Stimulated activated CD4-positive, alpha-beta T cell treated with anti-CD3 and anti-CD28 coated beads, Interleukin-1b, Interleukin-23, amount 100 ng/mL, for 4 hours (primary cell): ENCODE measurements at regions not wholly inside any gene's neighbourhood (a gene's known extent, or its start where the extent isn't known, plus 50 kb on each side); places are given as distances from the start of the nearest gene placed in this dataset.
"Not testable (repeated sequence)": the region's sequence is repeated elsewhere in the genome, so short reads cannot be mapped to it uniquely, and the experiment has no call there.

ENCODE experiments used
- DNase-seq, 2 donors: peaks; one replicate each; pipeline ENCODE4 v3.0.0-alpha.2; 2020; ENCODE audit warnings: low read depth in 2 of 2

DNA sequence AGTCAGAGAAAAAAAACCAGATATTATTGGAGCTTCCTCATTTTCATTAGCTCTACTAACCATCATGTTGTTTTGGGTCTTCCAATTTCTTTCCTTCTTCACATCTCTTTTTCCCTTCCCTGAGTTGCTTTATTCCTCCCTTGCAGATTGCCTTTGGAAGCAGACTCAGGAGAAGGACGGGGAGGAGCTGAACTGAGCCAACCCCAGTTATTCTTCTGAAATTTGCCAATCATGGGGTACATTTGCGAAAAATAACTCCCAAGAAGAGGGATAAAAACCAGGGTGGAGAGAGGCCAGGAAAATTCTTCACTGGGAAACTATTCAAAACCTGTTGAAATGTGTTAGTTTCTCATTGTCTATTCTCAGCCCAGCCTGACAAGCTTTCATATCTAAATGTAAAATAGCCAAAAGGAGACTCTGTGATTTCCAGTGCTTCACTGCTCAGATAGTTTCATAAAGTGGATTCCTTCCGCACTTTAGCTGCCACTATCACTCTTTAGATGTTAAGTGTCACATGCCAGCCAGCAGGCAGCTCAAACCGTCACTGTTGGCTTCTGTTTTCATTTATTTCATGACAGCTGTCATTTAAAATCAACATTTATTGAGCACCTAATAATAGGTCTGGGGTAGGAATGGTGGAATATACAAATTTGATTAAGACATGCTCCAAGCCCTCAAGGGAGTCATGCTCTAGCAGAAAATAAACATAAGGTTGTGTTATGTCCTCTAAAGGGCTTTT, 204.5 kb downstream of the SREK1 start:
- no peak for DNase-seq

DNA sequence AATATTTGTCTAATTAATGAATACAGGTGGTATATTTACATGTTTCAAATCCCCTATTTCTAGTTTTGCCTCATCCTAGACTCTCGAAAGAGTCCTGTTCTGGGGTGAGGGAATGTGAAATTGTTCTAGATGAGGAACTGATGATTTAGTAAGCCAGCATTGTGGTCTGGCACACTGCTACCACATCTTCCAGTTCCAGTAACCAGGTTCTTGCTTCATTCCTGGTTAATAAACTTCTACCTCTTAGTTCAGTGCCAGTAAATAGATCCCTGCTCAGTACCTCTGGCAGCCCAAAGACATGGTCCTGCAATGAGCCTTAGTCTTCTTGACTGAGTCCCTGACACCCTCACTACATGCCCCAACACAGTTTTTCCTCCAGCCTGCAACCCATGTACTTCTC, 207.7 kb downstream of the SREK1 start:
- DNase-seq, result no peak

DNA sequence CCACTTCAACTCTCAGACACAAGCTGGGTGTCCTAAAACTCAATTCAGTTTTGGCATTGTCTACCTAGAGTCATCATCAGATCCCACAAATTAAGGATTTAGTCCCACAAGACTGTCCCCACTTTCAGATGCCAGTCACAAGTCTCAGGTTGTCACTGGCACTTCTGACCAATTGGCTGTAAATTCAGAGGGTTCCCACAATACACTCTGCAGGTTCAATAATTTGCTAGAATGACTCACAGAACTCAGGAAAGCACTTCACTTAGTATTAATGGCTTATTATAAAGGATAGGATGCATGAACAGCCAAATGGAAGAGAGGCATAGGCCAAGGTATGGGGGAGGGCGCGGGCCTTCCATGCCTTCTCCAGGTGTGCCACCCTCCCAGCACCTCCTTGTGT, 209.1 kb downstream of the SREK1 start:
- DNase-seq, result no peak

DNA sequence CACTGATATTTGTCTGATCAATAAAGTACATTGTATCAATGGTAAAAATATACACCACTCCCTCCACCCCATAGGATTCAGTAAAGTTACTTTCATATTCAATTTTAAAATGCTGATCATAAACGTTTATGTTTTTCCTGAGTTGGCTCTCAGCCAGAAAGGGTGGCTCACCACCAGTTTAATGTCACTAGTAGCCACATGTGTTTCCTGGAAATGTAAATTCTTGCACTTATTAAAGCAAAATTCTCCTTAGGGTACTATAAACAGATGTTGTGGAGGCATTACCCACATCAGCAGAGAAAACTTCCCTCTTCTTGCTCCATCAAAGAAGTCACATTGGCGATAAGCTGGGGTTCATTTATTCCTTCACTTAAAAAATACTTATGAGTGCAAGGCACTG, 210.3 kb downstream of the SREK1 start:
- DNase-seq, result no peak

- DNase-seq, result no peak
Observed at GRCh38 chr5:66356011-66356565, 212.0 kb downstream of the SREK1 start.

DNA sequence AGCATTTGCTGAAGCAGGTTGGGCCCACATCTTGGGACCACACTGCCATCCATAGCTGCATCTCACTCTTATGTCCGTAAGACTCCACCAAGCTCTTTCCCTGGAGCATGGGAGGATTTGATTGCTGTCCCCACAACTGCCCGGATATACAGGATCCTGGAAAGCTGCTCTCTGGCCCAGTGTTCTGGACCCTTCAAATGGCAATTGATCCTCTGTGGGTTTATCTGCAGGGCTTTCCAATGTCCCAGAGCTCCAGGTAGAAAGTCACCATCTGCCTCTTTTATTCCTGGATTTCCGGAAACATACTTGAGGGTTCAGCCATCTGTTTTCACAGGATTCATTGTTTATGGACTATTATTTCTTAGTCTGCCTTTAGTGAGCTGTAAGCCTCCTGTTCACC, 214.6 kb downstream of the SREK1 start:
- no peak for DNase-seq

DNA sequence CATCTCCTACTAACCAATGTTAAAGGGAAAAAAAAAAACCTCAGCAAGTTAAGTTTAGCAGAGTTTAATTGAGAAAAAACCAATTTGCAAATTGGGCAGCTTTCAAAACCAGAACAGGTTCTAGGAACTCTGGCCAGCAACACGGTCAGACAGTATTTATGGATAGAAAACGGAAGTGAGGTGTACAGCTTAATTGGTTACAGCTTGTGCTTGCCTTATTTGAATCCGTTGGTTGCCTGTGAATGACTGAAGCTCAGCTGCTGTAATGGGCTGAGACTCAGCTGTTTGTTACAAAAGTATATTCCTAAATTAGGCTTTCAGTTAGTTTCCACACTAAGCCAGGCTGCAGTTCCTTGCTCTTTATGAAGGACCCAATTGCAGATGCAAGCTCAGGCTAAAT, 217.0 kb downstream of the SREK1 start:
- DNase-seq, result no peak

DNA sequence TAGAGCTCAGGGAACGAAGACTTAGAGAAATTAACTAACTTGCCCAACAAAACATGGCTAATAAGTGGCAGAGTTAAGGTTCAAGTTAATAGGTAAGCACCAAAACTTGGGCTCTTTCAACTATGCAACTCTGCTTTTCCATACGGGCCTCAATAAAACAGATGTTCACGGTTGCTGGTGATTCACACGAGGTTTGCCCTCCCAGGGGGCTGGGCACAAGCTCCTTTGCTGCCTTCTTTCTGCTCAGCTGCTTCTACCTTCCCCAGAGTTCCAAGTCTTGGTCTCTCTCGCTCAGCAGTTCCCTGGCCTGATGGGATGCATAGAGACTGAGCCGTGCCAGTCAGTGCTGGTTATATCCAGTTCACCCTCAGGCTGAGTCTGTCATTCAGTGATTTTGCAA, 217.9 kb downstream of the SREK1 start:
- no peak for DNase-seq

DNA sequence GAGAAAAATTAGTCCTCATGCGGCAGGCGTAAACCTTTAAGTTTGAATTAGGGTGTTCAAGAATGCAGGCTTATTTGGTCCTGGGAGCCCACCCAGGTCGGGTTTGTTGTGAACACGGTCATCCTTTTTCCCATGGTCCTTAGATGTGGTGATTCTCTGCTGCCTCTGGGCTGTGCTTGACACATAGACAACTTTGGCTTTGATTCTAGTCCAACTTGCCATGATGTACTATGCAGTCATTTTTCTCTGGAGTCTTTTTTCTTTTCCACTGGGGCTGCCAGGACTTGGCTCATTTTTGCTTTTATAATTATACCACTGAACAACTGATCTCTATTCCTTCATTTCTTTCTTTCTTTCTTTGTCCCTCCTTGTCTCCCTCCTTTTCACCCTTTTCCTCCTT, 218.6 kb downstream of the SREK1 start:
- no peak for DNase-seq

GRCh38 chr5:66363097-66363496, 219.0 kb downstream of the SREK1 start:
- no peak for DNase-seq

GRCh38 chr5:66364186-66364585, 220.1 kb downstream of the SREK1 start:
- DNase-seq, result no peak

DNA sequence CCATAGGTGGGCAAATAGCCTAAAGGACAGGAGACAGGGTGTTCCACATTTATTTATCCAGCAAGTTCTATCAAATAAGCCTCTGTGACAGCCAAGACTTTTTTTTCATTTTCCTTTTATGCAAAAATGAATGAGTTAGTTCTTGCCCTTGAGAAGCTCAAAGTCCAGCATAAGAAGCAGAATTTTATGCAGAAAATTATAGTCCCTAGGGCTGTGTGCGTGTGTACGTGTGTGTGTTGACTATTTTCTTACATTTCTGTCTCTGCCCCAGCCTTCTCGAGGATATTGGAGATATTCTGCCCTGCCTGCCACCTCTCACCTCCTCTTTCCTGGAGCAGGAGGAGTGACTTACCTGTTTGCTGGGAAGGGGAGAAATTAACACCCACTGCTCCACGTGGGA, 221.9 kb downstream of the SREK1 start:
- no peak for DNase-seq

DNA sequence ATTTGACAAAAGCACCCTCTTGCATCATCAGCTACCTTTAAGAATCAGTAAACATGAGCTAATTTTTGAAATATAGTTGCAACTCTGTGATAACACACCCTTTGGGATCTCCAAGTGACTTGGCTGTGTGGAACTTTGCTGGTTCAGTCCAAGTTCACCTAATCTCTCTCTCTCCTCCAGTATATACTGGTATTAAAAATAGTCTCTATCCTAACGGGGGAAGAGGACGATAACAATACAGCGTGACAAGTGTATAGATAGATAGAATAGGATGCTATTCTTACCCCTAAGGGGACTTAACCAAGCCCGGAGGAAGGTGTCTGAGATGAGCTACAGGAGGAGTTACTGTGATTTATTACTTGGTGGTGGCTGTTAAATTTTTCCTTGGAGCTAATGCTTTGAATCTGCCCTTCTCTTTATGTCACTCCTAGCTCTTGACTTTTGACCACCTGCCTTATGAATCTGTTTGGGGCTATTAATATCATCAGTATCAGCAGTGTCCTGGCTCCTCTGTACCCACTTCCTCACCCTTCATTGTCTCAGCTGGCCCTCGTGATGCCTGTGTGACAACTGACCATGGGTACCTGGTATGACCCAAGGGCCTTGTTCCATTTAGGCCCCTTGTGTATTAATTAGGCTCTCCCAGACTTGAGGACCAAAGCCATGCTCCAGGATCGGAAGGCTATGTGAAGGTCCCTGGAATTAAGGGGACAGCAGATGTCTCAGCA, 223.9 kb downstream of the SREK1 start:
- DNase-seq, result no peak

DNA sequence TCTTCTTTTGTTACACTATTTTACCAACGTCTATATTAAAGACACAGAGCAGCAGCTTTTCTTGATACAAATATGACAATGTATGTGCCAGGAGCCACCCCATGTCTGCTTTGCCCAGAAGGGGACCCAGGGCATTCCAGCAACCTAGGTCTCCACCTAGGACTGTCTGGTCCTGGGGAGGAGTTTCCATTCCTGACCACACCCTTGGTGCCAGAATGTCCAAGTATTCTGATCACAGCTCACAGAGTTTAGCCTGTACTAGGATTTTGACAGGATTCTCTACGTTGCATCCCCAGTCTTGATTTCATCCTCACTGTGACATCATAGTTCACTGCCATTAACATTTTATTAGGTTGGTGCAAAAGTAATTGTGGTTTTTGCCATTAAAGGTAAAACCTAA, 224.7 kb downstream of the SREK1 start:
- no peak for DNase-seq

GRCh38 chr5:66377747-66378146, 218.4 kb upstream of the MAST4 start:
- no peak for DNase-seq

DNA sequence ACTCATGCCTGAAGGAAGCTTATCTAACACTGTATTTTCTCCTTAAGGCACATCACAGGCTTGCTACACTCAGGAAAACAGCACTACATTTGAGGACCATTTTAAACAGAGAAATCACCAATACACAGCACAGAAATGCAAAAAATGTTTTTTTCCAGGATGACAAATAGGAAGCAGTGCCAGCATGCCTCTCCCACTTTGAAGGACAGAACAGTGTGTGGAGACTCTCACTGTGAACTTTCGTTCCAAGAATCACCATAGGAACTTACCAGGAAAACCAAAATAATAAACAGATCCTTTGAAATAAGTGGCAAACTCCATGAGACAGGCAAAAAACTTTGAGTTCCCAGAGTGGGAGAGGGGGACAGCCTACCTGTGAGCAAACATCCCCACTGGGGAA, 217.8 kb upstream of the MAST4 start:
- no peak for DNase-seq

DNA sequence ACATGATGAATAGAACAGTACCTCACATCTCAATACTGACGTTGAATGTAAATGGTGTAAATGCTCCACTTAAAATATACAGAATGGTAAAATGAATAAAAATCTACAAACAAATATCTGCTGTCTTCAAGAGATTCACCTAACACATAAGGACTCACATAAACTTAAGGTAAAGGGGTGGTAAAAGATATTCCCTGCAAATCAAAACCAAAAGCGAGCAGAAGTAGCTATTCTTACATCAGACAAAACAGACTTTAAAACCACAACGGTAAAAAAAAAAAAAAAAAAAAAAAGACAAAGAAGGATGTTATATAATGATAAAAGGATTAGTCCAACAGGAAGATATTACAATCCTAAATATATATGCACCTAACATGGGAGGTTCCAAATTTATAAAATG, 214.0 kb upstream of the MAST4 start:
- no peak for DNase-seq

DNA sequence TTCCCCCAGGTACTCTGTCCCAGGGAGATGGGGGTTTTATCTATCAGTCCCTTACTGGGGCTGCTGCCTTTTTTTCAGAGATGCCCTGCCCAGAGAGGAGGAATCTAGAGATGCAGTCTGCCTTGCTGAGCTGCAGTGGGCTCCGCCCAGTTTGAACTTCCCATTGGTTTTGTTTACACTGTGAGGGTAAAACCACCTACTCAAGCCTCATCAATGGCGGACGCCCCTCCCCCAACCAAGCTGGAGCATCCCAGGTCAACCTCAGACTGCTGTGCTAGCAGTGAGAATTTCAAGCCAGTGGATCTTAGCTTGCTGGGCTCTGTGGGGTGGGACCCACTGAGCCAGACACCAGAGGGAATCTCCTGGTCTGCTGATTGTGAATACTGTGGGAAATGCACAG, 191.0 kb upstream of the MAST4 start:
- not testable (repeated sequence) for DNase-seq

- DNase-seq, result no peak
Observed at GRCh38 chr5:66406761-66407336, 189.3 kb upstream of the MAST4 start.

DNA sequence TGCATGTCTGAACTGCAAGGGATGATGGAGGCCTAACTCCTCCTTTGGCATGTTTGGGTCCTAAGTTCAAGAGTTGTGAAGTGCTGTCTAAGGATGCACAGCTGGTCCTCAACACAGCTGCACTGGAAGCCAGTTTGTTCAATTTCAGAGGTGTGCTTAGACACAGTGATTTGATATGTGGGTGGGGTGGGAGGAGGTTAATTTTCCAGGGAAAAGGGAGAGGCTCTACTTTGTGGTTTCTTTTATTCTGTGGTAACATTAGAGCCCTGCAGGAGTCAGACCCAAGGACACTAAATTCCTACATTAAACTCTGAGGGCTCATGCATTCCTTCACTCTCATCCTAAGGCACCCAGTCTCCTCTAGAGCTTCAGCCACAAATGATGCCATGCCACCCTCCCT, 188.4 kb upstream of the MAST4 start:
- DNase-seq, result no peak

GRCh38 chr5:66408576-66408975, 187.6 kb upstream of the MAST4 start:
- no peak for DNase-seq

GRCh38 chr5:66410122-66410521, 186.1 kb upstream of the MAST4 start:
- DNase-seq, result no peak

- no peak for DNase-seq
Observed at GRCh38 chr5:66411701-66412100, 184.5 kb upstream of the MAST4 start.
